Femur (tissue), 1 donor: ENCODE measurements at regions not wholly inside any gene's neighbourhood (a gene's known extent, or its start where the extent isn't known, plus 50 kb on each side); places are given as distances from the start of the nearest gene placed in this dataset.

Source experiments
- DNase-seq: peaks from one replicate; pipeline ENCODE4 v3.0.0-alpha.2; 2017

DNA sequence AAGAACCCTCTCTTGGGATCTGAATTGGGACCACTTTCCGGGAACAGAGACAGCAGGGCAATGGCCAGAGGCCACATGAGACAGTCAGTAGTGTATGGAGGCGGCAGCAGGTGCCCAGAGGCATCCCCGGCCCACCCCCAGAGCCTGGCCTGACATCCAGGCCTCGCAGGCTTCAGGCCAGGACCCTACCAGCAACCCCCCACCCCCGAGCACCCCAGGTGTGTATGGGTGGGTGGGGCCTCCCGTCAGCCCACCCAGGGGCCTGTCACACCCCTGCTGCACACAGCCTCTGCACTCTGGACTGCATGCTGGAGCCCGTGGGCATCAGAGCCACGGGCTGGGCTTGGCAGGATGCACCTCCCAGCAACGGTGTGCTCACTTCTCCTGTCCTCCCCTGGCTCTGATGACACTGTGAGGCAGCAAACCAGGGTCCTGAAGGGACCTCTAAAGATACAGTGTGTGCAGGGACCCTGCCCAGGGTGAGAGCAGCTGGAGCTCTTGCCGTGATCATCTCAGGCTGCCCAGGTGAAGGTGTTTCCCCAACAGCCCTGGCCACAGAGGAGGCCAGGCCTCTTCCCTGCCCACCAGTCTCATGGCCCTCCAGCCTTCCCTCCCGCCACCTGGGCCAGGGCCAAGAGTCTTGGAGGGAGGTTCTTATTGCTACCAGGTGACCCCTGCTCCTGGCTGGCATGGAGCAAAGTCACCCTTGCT is 88.8 kb upstream of the SEPTIN5 start:
- no peak for DNase-seq

DNA sequence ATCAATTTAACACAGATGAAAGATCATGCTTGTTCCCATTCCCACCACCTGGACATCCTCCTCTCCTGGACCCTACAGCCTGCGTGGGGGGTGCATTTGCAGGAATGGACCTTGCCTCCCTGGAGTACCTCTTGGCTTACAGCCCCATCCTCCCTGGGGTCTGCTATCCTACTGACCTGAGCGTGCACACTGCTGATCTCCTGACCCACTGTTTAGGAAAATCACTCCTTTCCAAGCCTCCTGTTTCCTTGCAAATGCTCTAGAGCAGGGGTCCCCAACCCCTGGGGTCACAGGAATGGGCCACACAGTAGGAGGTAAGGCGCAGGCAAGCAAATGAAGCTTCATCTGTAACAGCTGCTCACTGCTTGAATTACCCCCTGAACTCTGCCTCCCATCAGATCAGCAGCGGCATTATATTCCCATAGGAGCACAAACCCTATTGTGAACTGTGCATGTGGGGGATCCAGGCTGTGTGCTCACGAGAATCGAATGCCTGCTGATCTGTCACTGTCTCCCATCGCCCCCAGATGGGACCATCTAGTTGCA is 88.2 kb upstream of the SEPTIN5 start:
- no peak for DNase-seq

DNA sequence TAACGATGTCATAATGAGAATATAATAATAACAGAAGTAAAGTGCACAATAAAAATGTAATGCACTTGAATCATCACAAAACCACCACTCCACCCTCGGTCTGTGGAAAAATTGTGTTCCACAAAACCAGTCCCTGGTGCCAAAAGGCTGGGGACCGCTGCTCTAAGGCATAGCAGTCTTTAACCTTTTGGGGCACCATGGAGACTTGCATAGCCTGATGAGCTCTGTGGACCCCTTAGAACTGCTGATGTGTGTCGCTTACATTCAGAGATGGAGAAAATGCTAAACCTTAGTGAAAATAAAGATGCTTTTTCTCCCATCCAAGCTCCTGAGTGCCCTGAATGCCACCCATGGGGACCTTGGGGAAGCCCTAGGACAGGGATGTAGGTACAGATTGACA is 87.6 kb upstream of the SEPTIN5 start:
- no peak for DNase-seq

- no peak for DNase-seq
These were observed 86.1 kb upstream of the SEPTIN5 start for GRCh38 chr22:19628038-19628776.

DNA sequence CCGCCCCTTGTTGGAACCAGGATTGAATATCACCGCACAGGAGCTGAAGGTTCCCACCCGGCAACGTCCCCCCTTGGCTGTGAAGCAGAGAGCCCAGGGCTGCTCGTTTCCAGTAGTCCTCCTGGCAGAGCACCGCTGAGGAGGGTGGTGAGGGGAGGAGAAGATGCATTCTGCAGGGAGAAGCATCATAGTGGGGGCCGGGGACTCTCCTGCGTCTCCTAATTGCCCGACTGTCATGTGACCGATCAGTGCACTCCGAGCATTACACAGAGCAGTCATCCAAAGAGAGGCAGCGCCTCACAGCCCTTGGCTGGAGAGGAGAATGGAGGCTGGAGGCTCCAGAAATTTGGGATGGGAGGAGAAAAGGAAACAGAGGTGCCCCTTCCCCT is 85.0 kb upstream of the SEPTIN5 start:
- no peak for DNase-seq

GRCh38 chr22:19629720-19630419 is 84.4 kb upstream of the SEPTIN5 start:
- DNase-seq: peak; percentile 89

DNA sequence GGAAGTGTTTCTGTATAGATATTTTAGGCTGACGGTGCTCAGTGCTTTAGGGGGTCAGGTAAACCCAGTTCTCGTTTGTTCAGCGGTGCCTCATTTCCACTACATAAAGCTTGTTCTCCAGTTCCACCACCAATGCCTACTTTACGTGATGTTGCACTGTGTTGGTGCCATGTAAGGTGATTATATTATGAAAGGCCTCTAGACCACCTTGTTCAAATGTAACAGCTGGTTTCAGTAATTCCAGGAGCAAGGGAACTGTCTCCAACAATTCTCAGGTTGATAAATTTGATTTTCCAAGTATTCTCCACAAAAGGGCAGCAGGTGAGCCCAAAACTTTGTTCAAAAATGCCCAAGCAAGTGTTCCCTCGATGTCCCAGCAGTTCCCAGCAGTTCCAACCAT is 83.7 kb upstream of the SEPTIN5 start:
- no peak for DNase-seq

GRCh38 chr22:19631899-19632667 is 82.2 kb upstream of the SEPTIN5 start:
- DNase-seq: no peak

GRCh38 chr22:19632668-19633148 is 81.6 kb upstream of the SEPTIN5 start:
- DNase-seq: no peak

DNA sequence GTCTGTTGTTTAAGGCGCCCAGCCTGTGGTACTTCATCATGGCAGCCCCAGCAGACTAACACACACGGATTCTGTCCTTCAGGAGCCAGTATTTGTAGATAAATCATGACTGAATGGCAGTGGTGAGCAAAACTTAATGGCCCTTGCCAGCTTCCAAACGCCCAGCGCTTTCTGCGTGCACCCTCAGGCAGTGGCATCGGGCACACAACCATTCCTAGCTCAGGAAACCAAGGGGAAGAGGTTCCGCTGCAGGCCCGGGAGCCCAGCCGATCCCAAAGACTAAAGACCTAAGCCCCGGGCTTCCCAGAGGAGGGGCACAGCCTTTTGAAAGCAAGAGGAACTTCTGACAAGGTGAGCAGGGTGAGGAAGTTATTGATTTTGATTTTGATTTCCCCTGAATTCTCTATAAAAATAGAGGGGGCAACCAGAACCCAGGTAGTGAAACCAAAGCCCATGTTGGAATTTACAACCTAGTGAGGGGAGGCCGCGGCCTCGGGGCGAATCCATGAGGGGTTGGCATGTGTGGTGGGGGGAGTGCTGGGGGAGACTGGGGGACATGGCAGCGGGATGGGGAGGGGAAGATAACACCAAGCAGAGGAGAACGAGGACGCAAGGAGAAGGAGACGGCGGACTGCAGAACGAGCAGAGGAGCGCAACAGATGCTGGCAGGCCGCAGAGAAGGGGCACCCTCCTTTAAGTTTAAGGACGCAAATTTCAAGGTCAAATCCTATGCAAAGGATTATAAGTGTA is 79.9 kb upstream of the SEPTIN5 start:
- DNase-seq: no peak

- DNase-seq: no peak
These were observed 78.7 kb upstream of the SEPTIN5 start for GRCh38 chr22:19635644-19636043.

DNA sequence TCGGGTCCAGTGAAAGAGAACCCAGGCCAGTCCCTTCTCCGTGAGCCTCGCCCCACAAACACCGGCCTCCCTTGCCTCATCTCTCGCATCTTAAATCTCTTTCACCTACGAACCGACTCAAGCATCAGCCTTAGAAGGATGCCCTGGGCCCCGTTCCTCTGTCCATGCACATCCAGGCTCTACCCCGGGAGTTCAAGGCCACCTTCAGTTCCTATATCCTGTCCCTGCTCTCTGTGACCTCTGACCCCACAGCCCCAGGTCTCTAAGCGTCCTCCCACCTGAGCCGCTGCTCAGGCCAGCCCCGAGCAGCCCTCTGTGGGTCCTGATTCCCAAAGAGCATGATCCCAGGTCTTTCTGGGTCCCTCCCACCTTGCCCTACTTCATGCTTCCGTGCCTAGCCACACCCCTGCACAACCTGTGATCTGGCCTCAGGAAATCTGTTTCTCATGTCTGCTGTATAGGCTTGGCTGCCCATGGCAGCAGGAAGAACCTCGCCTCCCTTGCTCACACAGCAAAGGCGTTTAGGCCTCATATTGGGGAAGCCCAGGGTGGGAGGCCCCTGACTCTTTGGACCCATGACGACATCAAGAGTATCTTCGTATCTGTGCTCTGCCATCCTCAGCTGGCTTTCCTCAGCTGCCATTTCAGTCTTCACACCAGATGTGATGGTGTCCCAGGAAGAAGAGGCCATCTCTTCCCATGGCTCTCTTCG is 77.5 kb upstream of the SEPTIN5 start:
- no peak for DNase-seq

DNA sequence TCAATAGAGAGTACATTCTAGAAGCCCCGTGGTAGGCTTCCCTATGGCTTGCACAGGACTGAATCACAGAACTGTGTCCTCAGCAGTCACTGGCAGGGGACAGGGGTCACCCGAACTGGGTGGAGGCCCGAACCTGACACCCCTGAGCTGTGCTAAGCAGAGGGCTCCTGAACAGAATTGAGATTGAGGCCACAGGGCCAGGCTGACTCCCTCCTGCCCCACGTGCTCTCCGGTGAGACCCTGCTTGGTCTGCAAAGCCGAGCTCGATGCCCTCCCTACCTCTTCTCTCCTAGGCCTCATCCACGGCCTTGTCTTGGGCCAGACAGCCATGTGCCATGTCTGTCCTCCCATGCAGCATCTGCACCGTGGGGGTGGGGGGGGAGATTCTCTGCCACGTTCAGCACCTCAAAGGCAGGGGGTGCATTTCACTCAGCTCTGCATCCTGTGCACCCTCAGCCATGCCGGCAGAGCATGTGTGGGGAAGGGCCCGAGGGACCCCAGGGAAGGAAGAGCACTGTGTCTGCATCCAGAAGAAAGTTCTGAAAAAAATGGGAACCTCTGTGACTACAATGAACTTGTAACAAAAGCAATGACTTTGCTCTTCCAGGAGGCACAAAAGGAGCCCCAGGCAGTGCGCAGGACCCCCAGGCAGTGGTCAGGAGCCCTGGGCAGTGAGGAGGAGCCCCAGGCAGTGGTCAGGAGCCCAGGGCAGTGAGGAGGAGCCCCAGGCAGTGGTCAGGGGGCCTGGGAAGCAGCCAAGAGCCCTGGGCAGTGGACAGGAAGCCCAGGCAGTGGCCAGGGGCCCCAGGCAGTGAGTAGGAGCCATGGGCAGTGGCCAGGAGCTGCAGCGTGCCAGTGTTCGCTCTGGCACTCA is 76.7 kb upstream of the SEPTIN5 start:
- no peak for DNase-seq

DNA sequence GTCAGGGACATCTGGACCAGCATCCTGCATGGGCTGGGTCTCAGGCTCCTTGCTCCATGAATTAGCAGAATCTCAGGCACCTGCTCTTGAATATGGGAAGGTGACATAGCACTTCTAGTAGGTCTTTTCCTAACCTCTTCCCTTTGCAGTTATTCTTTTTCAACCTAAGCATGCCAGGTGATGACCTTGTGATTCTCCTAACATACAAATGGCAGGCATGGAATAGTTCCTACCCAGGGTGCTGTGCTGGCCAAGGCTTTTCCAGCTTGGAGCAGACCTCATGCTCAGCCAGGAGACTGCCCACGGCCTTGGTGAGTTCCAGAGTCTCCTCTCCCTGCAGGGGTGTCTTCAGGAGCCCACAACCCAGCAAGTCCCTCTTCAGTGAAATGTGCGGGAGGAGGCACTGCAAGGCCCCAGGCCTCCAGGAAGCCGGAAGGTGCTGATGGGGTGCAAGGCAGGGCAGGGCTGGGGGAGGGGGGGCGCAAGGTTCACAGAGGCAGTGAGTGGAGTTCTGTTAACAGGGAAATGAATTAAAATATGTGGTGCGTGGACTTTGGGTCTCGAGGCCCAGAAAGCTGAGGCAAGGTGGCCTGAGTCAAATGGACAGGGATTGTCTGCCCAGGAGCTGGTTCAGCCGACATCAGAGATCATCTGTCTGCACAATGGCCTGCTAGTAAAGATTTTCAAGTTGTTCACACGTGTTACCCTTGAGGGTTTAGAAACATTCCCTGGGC is 75.9 kb upstream of the SEPTIN5 start:
- no peak for DNase-seq

DNA sequence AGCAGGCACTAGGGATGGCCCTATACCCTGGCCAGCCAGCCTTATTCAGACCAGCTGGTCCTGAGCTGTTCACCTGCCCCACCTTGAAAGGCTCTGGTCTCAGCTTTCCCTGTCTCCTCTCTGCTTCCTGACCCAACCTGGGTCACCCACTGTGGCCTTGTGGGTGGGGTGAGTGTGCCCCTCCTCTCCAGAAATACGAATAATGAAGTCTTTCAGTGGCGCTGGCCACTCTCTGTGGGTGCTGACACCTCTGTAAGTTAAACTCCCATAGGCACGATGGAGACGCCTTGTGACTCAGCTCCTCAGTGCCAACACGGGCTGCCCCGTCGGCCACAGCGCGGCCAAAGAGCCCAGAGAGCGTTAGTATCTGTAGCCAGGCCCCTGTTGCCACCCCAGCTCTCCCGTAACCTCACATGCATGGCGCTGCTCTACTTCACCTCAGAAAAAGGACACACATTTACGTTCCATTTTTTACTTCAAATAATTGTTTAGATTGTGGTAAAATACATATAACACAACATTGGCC is 74.6 kb upstream of the SEPTIN5 start:
- DNase-seq: no peak

DNA sequence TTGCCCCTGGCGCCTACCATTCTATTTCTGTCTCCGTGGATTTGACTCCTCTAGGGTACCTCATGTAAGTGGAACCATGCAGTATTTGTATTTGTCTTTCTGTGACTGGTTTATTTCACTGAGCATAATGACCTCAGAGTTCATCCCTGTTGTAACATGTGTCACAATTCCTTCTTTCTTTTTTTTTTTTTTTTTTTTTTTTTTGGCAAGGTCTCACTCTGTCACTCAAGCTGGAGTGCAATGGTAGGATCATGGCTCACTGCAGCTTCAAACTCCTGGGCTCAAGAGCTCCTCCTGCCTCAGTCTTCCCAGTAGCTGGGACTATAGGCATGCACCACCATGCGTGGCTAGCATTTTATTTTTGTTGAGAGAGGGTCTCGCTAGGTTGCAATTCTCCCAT is 74.0 kb upstream of the SEPTIN5 start:
- DNase-seq: no peak

- DNase-seq: no peak
These were observed 72.9 kb upstream of the SEPTIN5 start for GRCh38 chr22:19641254-19641982.

GRCh38 chr22:19641983-19642451 is 72.3 kb upstream of the SEPTIN5 start:
- no peak for DNase-seq
